HCT116 (cell line): ENCODE measurements at regions not wholly inside any gene's neighbourhood (a gene's known extent, or its start where the extent isn't known, plus 50 kb on each side); places are given as distances from the start of the nearest gene placed in this dataset.

Source experiments
- ATAC-seq: fragments of 200-7000 bp; cut with Tn5 transposase; 2 replicates; pipeline ENCODE4 v1.9.1; 2020; ENCODE audit warnings: mild to moderate bottlenecking, moderate library complexity
- BruUV-seq: library from RNA; stranded (reverse); fragments of 400-500 nt; replicated peaks from 2 replicates; lab custom pipeline; 2021; lab: Mats Ljungman, UMichigan
- CTCF ChIA-PET: fragments of 300-600 bp; sonication (Branson Sonifier 250); formaldehyde crosslinking; loops from one replicate; lab custom pipeline; 2021; ENCODE audit warnings: antibody characterized with exemption; lab: Charles Lee
- POLR2A ChIA-PET: fragments of 300-600, 350-600 bp; sonication (Branson Sonifier 250); formaldehyde crosslinking; loops from one replicate; lab custom pipeline; 2021; ENCODE audit warnings: antibody characterized with exemption; lab: Charles Lee
- RAD21 ChIA-PET, 2 experiments: fragments of 300-600 bp; sonication (Branson Sonifier 250); formaldehyde crosslinking; loops; one replicate each; lab custom pipeline; 2023; ENCODE audit warnings: low total read pairs in 2 of 2; ENCODE audit not compliant: uncharacterized antibody in 2 of 2, unreplicated experiment in 2 of 2, low non-redundant PET in 1 of 2; lab: Charles Lee
- DNase-seq: peaks from one replicate; pipeline ENCODE4 v3.0.0-alpha.2; 2010; ENCODE audit warnings: low read depth, low spot score
- H2AFZ ChIP-seq: fragments of 200-600 bp; shearing (Covaris generic), sonication (generic); 2 replicates; pipeline ENCODE4 v1.6.1; 2017; ENCODE audit warnings: low read depth, mixed run types, mixed read lengths, antibody characterized with exemption, low read length; ENCODE audit not compliant: poor library complexity, severe bottlenecking
- H3K27ac ChIP-seq: 2 replicates; pipeline ENCODE4 v1.5.1; 2012; ENCODE audit warnings: low read depth, low read length
- H3K27me3 ChIP-seq: fragments of 200-600 bp; sonication (generic); 2 replicates; pipeline ENCODE4 v1.6.1; 2016; ENCODE audit warnings: mixed run types, low read length, mixed read lengths; ENCODE audit not compliant: insufficient read depth
- H3K36me3 ChIP-seq, 2 experiments: fragments of 200-500 bp in 1 of 2; fragments of 200-600 bp in 1 of 2; sonication (Bioruptor generic) in 1 of 2; sonication (generic) in 1 of 2; 2 replicates each; pipeline versions ENCODE4 v1.5.1 to v1.6.1; 2014 to 2016; ENCODE audit warnings: low read length in 2 of 2, inconsistent platforms in 1 of 2, mixed read lengths in 1 of 2, mixed run types in 1 of 2; ENCODE audit not compliant: insufficient read depth in 2 of 2, control insufficient read depth in 1 of 2
- H3K4me1 ChIP-seq, 2 experiments: fragments of 200-600 bp in 1 of 2; sonication (generic) in 1 of 2; 2 replicates each; pipeline versions ENCODE4 v1.5.1 to v1.6.1; 2012 to 2017; ENCODE audit warnings: low read length in 2 of 2, inconsistent platforms in 1 of 2, mild to moderate bottlenecking in 1 of 2, mixed read lengths in 1 of 2, mixed run types in 1 of 2, moderate library complexity in 1 of 2; ENCODE audit not compliant: insufficient read depth in 2 of 2, control insufficient read depth in 1 of 2
- H3K4me2 ChIP-seq: fragments of 200-600 bp; sonication (generic); 2 replicates; pipeline ENCODE4 v1.6.1; 2017; ENCODE audit warnings: mixed run types, low read length, mixed read lengths
- H3K4me3 ChIP-seq, 2 experiments: fragments of 200-600 bp in 1 of 2; sonication (generic) in 1 of 2; replicated peaks in 1 of 2; 2 replicates each; pipeline ENCODE4 v1.5.1; 2011 to 2016; ENCODE audit warnings: low read length in 2 of 2, control low read depth in 1 of 2, low read depth in 1 of 2, mild to moderate bottlenecking in 1 of 2, mixed read lengths in 1 of 2, mixed run types in 1 of 2
- H3K79me2 ChIP-seq: fragments of 200-600 bp; sonication (generic); 2 replicates; pipeline ENCODE4 v1.6.1; 2017; ENCODE audit warnings: mild to moderate bottlenecking, mixed run types, low read length, moderate library complexity, mixed read lengths; ENCODE audit not compliant: insufficient read depth
- H3K9ac ChIP-seq: fragments of 200-600 bp; sonication (generic); 2 replicates; pipeline ENCODE4 v1.6.1; 2016; ENCODE audit warnings: low read length, mixed read lengths
- H3K9me2 ChIP-seq: fragments of 200-600 bp; sonication (generic), shearing (Covaris generic); 2 replicates; pipeline ENCODE4 v1.6.1; 2017; ENCODE audit warnings: mixed run types, mild to moderate bottlenecking, moderate library complexity; ENCODE audit not compliant: insufficient read depth
- H3K9me3 ChIP-seq, 2 experiments: fragments of 200-500 bp in 1 of 2; fragments of 200-600 bp in 1 of 2; sonication (Bioruptor generic) in 1 of 2; sonication (generic) in 1 of 2; 2 replicates each; pipeline ENCODE4 v1.6.1; 2014 to 2017; ENCODE audit warnings: low read length in 2 of 2, mixed read lengths in 2 of 2, inconsistent platforms in 1 of 2, low read depth in 1 of 2, mild to moderate bottlenecking in 1 of 2, mixed run types in 1 of 2, moderate library complexity in 1 of 2; ENCODE audit not compliant: control insufficient read depth in 1 of 2, insufficient read depth in 1 of 2
- H4K20me1 ChIP-seq: fragments of 200-600 bp; sonication (generic), shearing (Covaris generic); 2 replicates; pipeline ENCODE4 v1.6.1; 2017; ENCODE audit warnings: mixed run types, mild to moderate bottlenecking, moderate library complexity; ENCODE audit not compliant: insufficient read depth
- CTCF ChIP-seq, 3 experiments: fragments of 200-600 bp in 1 of 3; sonication (generic) in 1 of 3; IDR thresholded peaks in 2 of 3; conservative IDR thresholded peaks in 1 of 3; 2 replicates each; pipeline ENCODE4 v1.5.1; 2012 to 2017; ENCODE audit warnings: low read depth in 2 of 3, low read length in 2 of 3, antibody characterized with exemption in 1 of 3, borderline replicate concordance in 1 of 3, control low read depth in 1 of 3, mild to moderate bottlenecking in 1 of 3, mixed read lengths in 1 of 3, mixed run types in 1 of 3, moderate library complexity in 1 of 3; ENCODE audit not compliant: insufficient read depth in 1 of 3
- ELF1 ChIP-seq: IDR thresholded peaks from 2 replicates; pipeline ENCODE4 v1.6.1; 2012; ENCODE audit warnings: low read depth, borderline replicate concordance
- EZH2 ChIP-seq: fragments of 200-600 bp; sonication (generic); IDR thresholded peaks from 2 replicates; pipeline ENCODE4 v1.6.1; 2017; ENCODE audit warnings: antibody characterized with exemption, mixed run types
- MAX ChIP-seq: IDR thresholded peaks from 2 replicates; pipeline ENCODE4 v1.6.1; 2012
- POLR2A ChIP-seq: IDR thresholded peaks from 2 replicates; pipeline ENCODE4 v1.7.0; 2011; ENCODE audit warnings: borderline replicate concordance; ENCODE audit not compliant: insufficient read depth, insufficient read length; ENCODE audit errors: extremely low read depth
- POLR2AphosphoS5 ChIP-seq: IDR thresholded peaks from 2 replicates; pipeline ENCODE4 v1.6.1; 2011; ENCODE audit warnings: mild to moderate bottlenecking, low read depth, low read length, moderate library complexity
- REST ChIP-seq: IDR thresholded peaks from 2 replicates; pipeline ENCODE4 v1.6.1; 2012; ENCODE audit warnings: low read depth
- SIN3A ChIP-seq: IDR thresholded peaks from 2 replicates; pipeline ENCODE4 v1.6.1; 2012; ENCODE audit warnings: low read depth
- TCF7L2 ChIP-seq: IDR thresholded peaks from 2 replicates; pipeline ENCODE4 v1.7.0; 2011; ENCODE audit warnings: borderline replicate concordance, inconsistent platforms; ENCODE audit not compliant: insufficient read depth, insufficient read length; ENCODE audit errors: extremely low read depth
- YY1 ChIP-seq: IDR thresholded peaks from 2 replicates; pipeline ENCODE4 v1.6.1; 2011; ENCODE audit warnings: low read length, low read depth, moderate library complexity, mild to moderate bottlenecking; ENCODE audit not compliant: insufficient replicate concordance; ENCODE audit errors: extremely low read depth
- ZBTB33 ChIP-seq: IDR thresholded peaks from 2 replicates; pipeline ENCODE4 v1.6.1; 2011; ENCODE audit warnings: mild to moderate bottlenecking, low read length, moderate library complexity; ENCODE audit not compliant: insufficient replicate concordance; ENCODE audit errors: extremely low read depth
- ZNF274 ChIP-seq: fragments of 200-500 bp; sonication (Bioruptor generic); IDR thresholded peaks from 2 replicates; pipeline ENCODE4 v1.6.1; 2014; ENCODE audit warnings: mild to moderate bottlenecking, low read depth, low read length, inconsistent platforms
- intact Hi-C: fragments of 100-400 bp; cut with micrococcal nuclease; formaldehyde crosslinking; loops from 2 replicates; pipeline ENCODE4 v1.10.0; 2022

- H3K36me3 ChIP-seq: no peaks in the 10 kb centered on the region
- no peaks in the 10 kb centered on the region for H3K27me3 ChIP-seq
- no peaks in the 10 kb centered on the region for H3K9me2 ChIP-seq
- no peak for TF ChIP-seq ZNF274
- TF ChIP-seq ZBTB33: no peak
- no peak for TF ChIP-seq CTCF (IDR thresholded peaks at IDR 0.05 in 2 of 3, conservative IDR thresholded peaks at IDR 0.05 in 1 of 3; ENCODE audit: borderline replicate concordance in 1 of 3, insufficient read depth in 1 of 3, low read depth in 2 of 3, low read length in 2 of 3)
- no peak for TF ChIP-seq REST
- no peak for TF ChIP-seq EZH2
- no peak for TF ChIP-seq ELF1
- TF ChIP-seq SIN3A: no peak
- TF ChIP-seq POLR2AphosphoS5: no peak
- TF ChIP-seq MAX: no peak
- no peak for TF ChIP-seq TCF7L2
- no peak for TF ChIP-seq POLR2A
- TF ChIP-seq YY1: no peak
- TF ChIP-seq, all 23 proteins: peak for 0
- Histone ChIP-seq H3K9me3 (no peaks in the 10 kb centered on the region), H3K4me1 (no peaks in the 10 kb centered on the region), H3K4me3 (no peak overlapping the region), H3K4me2 (no peak overlapping the region), H2AFZ (no peak overlapping the region), H4K20me1 (no peaks in the 10 kb centered on the region), H3K9ac (no peak overlapping the region), H3K27ac (no peak overlapping the region), H3K79me2 (no peaks in the 10 kb centered on the region)
- RAD21 ChIA-PET: no interaction called here
- no TSS peak for BruUV-seq
- ATAC-seq (no peak), DNase-seq (no peak)
- POLR2A ChIA-PET: no interaction called here
- intact Hi-C loops: no loop called here
- CTCF ChIA-PET: no interaction called here
These were observed 69.4 kb downstream of the CYCS start for GRCh38 chr7:25055520-25056220.
